Ammon's horn (tissue), 1 donor: ENCODE measurements at regions not wholly inside any gene's neighbourhood (a gene's known extent, or its start where the extent isn't known, plus 50 kb on each side); places are given as distances from the start of the nearest gene placed in this dataset.

Source experiments
- DNase-seq: peaks from one replicate; pipeline ENCODE4 v3.0.0-alpha.2; 2016; ENCODE audit warnings: low spot score

DNA sequence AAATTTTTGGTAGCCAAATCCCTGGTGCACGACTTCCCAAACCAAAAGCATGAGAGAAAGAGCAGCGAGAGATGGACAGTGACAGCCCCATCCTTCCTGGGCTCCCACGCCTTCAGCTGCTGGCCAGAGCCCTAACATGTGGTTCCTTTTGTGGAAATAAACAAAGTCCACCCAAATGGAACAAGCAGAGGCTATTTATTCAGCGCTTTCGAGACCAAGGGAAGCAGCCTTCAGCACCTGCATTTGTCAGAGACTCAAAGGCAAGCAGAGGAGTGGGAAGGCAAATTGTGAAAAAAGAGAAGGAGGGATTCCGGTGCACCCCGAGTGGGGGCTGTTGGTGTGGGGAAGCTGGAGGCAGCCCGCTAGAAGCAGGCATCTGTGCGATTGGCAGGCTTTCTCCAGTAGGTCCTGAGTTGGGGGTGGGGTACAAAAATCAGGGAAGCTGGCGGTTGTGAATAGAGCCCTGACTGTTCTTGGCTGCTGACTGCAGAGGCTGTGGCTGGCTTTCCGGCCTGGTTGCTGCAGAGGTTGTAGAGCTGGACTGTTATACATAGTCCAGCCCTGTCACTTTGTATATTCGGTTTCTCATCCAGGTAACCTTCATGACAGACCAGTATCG is 427.2 kb downstream of the OCA2 start:
- peak; percentile 57 for DNase-seq

DNA sequence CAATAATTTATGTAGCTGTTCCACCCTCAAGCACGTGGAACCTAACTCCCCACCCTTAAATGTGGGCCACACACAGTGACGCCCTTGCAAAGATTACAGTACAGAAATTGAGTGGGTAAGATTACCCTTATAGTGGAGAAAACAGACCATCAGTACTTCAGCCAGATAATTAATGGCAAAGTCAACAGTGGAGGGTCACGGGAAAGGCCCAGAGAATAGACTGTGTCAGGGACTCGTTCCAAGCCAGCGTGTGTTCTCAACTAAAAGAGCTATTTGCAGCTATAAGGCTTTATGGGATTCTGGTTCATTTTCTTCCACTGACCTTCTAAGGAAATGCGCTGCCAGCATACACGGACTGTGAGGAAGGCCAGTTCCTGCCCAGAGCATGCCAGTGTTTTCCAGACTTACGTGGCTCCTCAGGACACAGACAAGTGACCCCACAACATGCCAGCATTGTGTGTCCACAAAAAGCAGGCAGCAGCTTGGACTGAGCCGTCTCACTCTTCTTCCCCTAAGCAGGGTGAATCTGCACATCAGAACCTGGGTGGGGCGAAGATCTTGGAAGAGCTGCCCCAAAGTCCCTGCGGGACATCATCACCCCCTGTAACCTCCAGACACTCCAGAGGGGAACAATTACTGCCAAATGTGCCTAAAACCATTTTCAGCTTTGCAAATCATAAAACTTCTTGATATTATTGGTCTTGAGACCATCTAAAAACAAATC is 428.5 kb downstream of the OCA2 start:
- no peak for DNase-seq

DNA sequence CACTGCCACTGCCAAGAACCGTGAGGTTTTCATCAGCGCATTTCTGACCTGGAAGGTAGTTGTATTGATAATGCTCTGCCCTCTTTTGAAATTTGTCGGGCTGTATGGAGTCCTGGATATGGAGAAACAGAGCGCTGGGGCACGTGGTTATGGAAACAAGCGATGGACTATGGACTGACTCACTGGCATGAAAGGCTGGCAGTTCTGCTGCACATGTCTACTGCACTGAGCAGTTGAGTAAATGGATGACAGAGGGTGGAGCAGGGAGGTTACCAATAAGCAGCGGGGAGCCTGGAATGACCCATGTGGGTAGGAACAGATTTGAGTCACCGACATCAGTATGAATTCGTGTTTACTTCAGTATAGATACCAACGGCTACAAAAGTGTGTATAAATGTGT is 429.5 kb downstream of the OCA2 start:
- DNase-seq = no peak

DNA sequence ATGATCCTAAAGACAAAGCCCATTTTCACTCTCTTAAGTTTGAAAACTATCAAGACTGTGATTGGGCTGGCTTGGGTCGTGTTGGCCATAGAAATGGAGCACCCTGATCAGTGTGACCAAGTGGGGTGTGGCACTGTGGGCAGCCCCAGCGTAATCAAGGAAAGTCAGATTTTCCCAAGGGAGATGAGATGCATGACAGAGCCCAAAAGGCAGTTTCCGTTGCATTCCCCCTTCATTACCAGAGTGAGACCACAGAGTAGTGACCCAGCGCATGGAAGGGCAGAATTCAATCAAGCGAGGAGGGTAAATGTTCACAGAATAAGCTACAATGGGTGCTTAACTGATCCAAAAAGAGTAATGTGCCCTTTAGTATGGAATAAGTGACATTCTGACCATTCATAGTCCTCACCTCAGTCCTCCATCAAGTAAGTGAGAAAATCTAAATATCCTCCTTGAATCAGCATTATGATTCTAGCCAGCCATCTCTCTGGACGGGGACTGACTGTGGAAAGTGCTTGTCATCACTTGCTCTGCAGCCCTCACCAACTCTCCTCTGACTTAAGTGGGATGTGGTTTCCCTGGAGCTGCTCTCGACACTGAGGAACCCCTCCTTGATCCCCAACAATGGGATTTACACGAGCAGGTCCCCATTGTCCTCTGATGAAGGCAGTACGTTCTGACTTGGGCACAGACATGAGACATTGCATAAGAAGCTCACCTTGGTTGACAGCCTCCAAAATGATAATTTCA is 430.5 kb downstream of the OCA2 start:
- DNase-seq = no peak

DNA sequence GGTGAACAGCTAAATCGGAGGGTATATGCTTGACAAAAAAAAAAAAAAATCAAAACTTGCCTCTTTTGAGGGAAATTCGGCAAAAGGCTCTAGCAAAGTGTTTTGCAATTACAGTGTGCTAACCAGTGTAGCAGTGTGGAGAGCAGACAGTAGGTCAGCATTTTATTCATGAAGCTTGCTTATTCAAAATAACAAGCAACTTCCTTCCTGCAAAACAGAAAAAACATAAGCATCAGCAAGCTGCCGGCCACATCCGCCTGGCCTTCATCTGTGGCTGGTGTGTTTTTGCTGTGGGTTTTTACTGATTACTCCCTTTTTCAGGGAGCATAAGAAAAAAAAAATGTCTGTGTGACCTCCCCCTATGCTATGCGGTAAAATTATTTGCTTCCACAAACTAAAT is 434.1 kb downstream of the OCA2 start:
- DNase-seq = no peak

DNA sequence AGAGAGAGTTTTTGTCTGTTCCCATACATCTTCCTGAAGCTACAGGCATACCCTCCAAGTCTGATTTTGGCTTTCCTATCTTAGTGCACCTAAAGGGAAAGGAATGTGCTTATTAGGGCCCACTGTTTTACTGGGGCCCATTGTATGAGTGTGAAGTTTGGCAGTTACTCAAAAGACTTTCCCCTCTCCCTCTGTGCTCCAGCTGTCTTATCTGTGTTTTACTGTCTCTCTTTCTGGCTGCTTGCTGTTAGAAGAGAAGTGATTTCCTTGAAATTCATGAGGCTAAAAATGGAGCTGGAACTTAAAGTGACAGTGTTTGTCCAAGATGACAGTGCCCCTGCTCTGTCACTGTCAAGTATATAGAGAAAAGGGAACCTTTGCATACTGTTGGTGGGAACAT is 436.2 kb downstream of the OCA2 start:
- DNase-seq = no peak

DNA sequence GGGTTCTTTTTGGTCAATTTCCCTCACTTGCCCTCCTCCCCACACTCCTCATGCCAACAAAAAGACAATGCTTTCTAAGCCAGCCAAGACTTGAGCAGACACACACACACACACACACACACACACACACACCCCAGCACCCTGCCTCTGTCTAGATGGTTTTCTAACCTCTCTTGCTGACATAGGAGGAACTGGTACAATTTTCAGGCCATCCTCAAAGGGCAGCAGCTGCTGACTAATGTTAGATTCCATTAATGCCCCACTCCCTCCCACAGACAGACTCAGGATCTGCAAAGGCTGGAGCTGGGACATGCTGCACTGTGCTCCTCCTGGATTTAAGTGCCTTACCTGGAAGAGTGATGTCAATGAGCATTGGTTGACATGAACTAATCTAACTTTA is 438.4 kb downstream of the OCA2 start:
- no peak for DNase-seq

DNA sequence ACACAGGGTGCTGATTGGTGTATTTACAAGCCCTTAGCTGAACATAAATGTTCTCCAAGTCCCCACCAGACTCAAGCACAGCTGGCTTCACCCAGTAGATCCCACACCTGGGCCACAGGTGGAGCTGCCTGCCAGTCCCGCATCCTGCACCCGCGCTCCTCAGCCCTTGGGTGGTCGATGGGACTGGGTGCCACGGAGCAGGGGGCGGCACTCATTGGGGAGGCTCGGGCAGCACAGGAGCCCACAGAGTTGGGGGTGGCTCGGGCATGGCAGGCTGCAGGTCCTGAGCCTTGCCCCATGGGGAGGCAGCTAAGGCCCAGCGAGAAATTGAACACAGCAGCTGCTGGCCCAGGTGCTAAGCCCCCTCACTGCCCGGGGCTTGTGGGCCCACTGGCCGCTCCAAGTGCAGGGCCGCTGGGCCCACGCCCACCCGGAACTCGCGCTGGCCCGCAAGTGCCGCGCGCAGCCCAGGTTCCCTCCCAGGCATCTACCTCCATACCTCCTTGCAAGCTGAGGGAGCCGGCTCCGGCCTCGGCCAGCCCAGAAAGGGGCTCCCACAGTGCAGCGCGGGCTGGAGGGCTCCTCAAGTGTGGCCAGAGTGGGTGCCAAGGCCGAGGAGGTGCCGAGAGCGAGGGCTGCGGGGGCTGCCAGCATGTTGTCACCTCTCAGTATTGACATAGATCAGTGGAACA is 442.7 kb downstream of the OCA2 start:
- no peak for DNase-seq

DNA sequence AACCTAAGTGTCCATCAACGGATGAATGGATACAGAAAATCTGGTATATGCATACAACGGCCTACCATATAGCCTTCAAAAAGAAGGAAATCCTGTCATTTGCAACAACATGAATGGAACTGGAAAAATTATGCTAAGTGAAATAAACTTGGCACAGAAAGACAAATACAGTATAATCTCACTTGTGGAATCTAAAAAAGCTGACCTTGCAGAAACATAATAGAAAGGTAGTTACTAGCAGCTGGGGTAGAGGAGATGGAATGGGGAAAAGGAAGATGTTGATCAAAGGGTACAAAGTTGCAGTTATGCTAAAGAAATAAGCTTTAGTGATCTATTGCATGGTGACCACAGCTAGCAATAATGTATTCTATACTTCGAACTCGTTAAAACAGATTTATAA is 444.1 kb downstream of the OCA2 start:
- no peak for DNase-seq

DNA sequence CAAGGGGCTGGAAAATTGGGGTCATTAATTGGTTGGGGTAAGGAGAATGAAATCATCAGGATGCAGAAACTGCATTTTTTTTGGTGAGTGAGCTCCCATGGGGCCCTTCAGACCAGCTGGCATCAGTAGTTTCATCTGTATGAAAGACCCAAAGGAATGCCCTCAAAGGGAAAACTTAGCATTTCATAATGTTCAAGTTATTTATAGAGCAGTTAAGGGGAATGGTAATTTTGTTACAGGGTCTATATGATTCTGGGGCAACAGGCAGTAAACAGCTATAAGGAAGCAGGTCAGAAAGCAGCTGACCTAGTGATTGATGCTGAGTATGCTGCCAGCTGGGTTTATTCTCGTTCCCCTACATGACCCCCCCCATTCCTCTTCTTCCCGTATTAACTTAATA is 448.9 kb downstream of the OCA2 start:
- DNase-seq = no peak

DNA sequence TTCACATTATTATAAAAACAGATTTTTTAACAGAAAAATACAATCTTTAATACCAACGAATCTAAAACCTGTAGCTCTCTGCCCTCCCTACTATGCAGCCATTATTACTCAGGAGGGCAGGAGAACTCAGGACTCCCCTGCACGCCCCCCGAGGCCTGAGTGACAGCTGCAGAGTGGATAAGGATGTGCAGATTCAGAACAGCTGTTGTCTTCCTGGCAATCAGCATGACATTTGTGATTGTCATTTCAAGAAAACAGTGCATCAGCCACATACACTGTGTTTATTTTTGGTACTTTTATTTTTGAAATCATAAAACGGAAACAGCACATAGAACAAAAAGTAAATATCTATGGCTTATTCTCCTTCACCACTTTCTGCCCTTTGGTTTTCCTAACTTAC is 450.8 kb downstream of the OCA2 start:
- DNase-seq = no peak

DNA sequence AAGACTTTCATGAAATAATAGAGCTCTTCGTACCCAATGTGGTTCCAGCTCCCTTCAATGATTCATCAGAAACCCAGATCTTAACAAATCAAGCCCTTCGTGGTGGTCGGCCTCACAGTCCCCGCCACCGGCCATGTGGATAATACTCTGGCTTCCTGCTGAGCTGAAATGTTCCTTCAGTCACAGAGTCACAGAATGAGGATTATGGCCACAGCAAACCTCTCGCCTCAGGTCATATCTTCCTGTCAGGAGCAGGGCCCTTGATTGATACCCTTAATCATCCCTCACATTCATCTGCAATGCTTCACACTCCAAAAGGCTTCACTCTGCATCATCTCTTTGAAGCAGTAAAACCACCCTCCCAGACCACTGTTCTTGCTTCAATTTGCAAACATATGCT is 452.6 kb downstream of the OCA2 start:
- no peak for DNase-seq

DNA sequence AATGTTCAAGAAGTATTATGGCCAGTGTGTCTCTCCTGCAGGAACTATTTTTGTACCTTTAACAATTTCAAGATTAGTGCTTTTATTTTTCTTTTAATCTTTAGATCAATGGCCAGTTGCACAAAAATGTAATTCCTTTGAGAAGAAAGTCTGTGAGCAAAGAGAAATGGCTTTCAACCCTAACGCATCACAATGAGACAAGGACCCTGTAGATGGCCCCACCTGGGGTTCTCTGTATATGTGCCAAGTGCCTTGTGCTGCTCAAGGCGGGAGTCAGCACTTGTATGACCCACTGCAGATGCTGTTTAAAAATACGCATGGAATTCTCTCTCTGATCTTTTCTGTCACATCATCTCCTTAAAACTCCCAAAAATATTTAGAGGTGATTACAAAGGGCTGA is 453.4 kb downstream of the OCA2 start:
- DNase-seq = no peak

DNA sequence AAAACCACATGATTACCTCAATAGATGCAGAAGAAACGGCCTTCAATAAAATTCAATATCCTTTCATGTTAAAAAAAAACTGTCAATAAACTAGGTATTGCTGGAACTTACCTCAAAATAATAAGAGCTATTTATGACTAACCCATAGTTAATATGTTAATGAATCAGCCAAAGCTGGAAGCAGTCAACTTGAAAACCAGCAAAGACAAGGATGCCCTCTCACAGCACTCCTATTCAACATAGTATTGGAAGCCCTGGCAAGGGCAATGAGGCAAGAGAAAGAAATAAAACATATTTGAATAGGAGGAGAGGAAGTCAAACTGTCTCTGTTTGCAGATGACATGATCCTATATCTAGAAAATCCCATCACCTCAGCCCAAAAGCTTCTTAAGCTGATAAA is 456.1 kb downstream of the OCA2 start:
- no peak for DNase-seq

DNA sequence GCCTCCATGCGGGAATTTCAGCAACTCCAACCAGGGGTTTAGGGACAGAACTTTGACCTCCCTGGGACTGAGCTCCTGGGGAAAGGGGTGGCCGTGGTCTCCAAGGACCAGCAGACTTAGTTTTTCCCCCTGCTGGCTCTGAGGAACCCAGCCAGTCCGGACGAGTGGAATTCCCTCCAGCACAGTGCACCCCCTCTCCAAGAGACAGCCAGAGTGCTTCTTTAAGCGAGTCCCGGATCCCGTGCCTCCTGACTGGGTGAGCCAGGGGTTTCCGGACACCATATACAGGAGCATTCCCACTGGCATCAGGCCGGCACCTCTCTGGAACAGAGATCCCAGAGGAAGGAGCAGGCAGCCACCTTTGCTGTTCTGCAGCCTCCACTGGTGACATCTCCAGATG is 459.5 kb downstream of the OCA2 start:
- no peak for DNase-seq

DNA sequence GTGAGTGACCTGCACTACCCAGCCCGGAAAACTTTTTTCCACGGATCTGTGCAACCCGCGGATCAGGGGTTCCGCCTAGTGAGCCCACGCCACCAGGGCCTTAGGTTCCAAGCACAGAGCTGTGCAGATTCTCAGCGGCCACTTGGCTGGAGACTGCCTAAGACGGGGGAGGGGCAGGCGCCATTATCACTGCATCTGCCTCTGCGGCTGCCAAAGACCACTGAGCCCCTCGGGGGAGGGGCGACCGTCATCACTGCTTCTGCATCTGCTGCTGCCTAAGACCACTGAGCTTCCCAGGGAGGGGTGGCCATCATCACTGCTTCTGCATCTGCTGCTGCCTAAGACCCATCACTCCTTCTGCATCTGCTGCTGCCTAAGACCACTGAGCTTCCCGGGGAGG is 460.2 kb downstream of the OCA2 start:
- DNase-seq = no peak

DNA sequence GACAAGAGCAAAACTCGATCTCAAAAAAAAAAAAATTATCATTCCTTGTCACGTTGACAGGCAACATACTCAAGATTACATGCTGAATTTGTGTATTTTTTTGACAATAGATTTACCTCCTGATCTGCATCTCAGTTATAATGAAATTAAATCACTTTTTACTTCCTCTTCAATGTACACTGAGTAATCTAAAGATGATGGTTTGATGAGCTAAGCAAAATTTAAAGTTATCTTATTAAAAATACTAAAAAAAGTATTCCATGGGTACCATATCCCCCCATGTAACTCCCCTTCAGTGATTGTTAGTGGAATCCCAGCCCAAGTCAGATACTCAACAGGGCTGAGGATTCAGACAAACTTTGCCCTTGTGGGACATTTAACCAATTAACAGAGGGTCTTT is 463.2 kb downstream of the OCA2 start:
- no peak for DNase-seq

DNA sequence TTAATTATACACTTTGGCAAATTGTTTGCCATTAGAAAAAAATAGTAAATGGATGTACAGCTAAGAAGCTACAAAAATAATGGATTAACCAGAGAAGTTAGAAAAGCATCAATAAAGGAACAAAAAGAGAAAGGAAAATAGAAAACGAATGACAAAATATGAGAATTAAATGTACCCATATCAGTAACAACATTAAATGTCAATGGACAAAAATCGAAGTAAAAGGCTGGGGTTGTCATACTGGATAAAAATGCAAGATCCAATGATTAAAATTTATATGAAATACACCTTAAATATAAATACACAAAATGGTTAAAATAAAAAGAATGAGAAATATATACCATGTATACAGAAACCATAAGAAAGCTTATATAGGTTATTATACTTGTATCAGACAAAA is 470.6 kb downstream of the OCA2 start:
- no peak for DNase-seq

DNA sequence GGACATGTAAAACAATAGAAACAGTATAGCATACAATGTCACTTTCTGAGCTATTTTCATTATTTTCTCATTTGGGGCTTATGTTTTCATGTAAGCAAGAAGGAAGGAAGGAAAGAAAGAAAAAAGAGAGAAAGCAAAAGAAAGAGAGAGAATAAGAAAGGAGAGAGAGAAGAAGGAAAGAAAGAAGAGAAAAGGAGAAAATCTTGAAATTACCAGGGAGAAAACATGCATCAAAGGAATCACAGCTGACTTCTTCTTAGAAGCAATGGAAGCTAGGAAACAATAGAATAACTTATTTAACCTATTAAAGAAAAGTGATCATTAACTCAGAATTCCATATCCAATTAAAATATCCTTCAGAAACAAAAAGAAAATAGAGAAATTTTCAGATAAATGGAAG is 471.5 kb downstream of the OCA2 start:
- DNase-seq = no peak

DNA sequence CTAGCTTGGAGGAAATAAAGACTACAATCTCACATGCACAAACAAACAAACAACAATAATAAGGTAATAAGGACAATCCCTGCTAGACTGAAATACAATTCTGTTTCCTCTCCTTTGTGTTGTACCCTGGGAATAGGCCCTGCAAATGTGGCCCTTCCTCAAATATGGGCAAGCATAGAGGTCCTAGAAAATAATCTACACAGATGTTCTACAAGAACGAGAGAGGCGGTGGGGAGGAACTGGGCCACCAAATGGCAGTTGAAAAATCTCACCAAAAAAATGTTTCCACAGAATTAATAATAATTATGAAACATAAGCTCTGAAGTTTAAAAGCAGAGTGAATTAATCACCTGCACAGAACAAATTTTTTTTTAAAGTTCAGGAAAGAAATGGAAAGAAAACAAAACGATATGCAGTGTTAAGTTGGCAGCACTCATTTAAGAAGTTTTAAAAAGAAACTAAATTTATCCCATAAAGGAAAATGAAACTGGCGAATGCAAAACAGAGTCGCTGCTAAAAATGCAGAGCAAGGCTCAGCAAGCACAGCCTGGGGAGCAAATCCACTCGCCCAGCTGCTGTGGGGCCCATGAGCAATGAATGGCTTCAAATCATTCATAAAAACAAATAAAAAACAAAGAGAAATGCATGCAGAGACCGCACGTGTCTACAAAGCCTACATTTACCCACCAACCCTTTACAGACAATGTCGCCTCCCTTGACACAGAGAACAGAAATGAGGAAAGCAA is 475.4 kb downstream of the OCA2 start:
- DNase-seq = no peak

DNA sequence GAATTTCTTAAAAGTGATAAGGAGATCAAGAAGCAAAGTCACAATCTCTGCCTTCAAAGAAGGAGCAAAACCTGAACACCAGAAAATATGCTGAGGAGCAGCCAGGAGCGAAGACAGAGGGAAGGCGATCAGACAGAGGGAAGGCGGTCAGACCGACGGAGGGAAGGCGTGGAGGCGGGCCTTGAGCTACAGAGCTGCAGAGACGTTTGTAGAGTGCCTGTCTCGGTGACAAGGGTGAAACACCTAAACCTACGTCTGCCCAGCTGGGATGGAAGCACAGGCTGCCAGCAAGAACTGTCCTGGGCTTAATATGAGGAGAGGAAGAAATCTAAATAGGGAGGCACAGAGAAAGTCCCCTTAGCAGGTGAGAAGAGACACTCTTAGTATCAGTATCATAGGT is 476.0 kb downstream of the OCA2 start:
- DNase-seq = no peak

DNA sequence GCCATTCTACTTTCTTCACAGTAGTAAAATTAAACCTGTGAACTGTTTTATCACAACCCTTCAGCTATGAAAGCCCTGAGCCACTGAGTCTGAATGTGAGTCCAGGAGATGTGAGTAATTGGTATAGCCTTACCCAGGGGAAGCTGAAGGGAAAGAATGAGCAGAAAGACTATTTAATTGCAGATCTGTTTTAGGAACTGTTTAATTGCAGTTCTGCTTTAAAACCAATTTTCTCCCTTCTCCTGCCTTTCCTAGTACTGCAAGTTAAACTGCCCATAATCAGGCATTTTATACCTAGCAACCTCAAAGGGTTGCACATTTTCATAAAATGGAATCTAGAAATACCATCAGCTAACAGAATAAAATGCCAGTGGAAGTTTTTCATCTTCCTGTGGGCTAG is 476.7 kb downstream of the OCA2 start:
- DNase-seq = no peak
